B cell (primary cell): ENCODE measurements at regions not wholly inside any gene's neighbourhood (a gene's known extent, or its start where the extent isn't known, plus 50 kb on each side); places are given as distances from the start of the nearest gene placed in this dataset.

ENCODE experiments used
- ATAC-seq: fragments of 200-7000 bp; cut with Tn5 transposase; one replicate; pipeline ENCODE4 v1.10.0; 2021; ENCODE audit warnings: low read depth, mild to moderate bottlenecking, moderate number of reproducible peaks, moderate library complexity
- CTCF ChIA-PET: fragments of 350-600 bp; sonication (Branson Sonifier 250); formaldehyde crosslinking; loops from one replicate; lab custom pipeline; 2021; ENCODE audit warnings: antibody characterized with exemption, inconsistent platforms; lab: Charles Lee
- POLR2A ChIA-PET: fragments of 350-600 bp; sonication (Branson Sonifier 250); formaldehyde crosslinking; loops from one replicate; lab custom pipeline; 2021; ENCODE audit warnings: antibody characterized with exemption; lab: Charles Lee
- DNase-seq: peaks from one replicate; pipeline ENCODE4 v3.0.0; 2013
- H2AFZ ChIP-seq: 2 replicates; pipeline ENCODE4 v1.6.1; 2012; ENCODE audit warnings: mild to moderate bottlenecking, low read depth, low read length; ENCODE audit not compliant: insufficient read depth, poor library complexity, severe bottlenecking
- H3K27ac ChIP-seq, 2 donors: 1 replicate in 1 of 2; 2 replicates in 1 of 2; pipeline ENCODE4 v1.5.1; 2012 to 2013; ENCODE audit warnings: low read length in 2 of 2, mild to moderate bottlenecking in 2 of 2, moderate library complexity in 1 of 2
- H3K27me3 ChIP-seq, 4 experiments: fragments of 200-600 bp in 1 of 4; sonication (generic) in 1 of 4; replicated peaks in 1 of 4; 1 replicate in 2 of 4; 2 replicates in 2 of 4; pipeline versions ENCODE4 v1.6.1 to v1.7.0; 2013 to 2016; ENCODE audit warnings: low read length in 3 of 4, mild to moderate bottlenecking in 2 of 4, mixed read lengths in 1 of 4, moderate library complexity in 1 of 4; ENCODE audit not compliant: insufficient read depth in 4 of 4, control insufficient read depth in 3 of 4; ENCODE audit errors: control extremely low read depth in 1 of 4
- H3K36me3 ChIP-seq, 2 experiments: replicated peaks in 1 of 2; 1 replicate in 1 of 2; 2 replicates in 1 of 2; pipeline versions ENCODE4 v1.6.1 to v1.7.1; 2013; ENCODE audit warnings: low read length in 1 of 2; ENCODE audit not compliant: insufficient read depth in 2 of 2, control insufficient read depth in 1 of 2; ENCODE audit errors: control extremely low read depth in 1 of 2, extremely low read depth in 1 of 2
- H3K4me1 ChIP-seq, 2 donors: fragments of 200-600 bp in 1 of 2; sonication (generic) in 1 of 2; 1 replicate in 1 of 2; 2 replicates in 1 of 2; pipeline versions ENCODE4 v1.5.1 to v1.6.1; 2013 to 2017; ENCODE audit warnings: low read length in 2 of 2; ENCODE audit not compliant: control insufficient read depth in 2 of 2, insufficient read depth in 2 of 2
- H3K4me2 ChIP-seq: replicated peaks from 2 replicates; pipeline ENCODE3; 2012; ENCODE audit warnings: mild to moderate bottlenecking, low read depth, low read length; ENCODE audit not compliant: poor library complexity, severe bottlenecking
- H3K4me3 ChIP-seq, 5 experiments: fragments of 200-600 bp in 1 of 5; sonication (generic) in 1 of 5; 1 replicate in 3 of 5; 2 replicates in 2 of 5; pipeline versions ENCODE4 v1.5.1 to v1.7.0; 2011 to 2016; ENCODE audit warnings: low read length in 4 of 5, mild to moderate bottlenecking in 4 of 5, low read depth in 2 of 5, control low read depth in 1 of 5, moderate library complexity in 1 of 5; ENCODE audit not compliant: insufficient read depth in 1 of 5; ENCODE audit errors: control extremely low read depth in 1 of 5, extremely low read depth in 1 of 5
- H3K79me2 ChIP-seq: fragments of 200-600 bp; sonication (generic); one replicate; pipeline ENCODE4 v1.6.0; 2016; ENCODE audit warnings: low read length; ENCODE audit not compliant: control insufficient read depth, insufficient read depth
- H3K9ac ChIP-seq: fragments of 200-600 bp; sonication (generic); 2 replicates; pipeline ENCODE4 v1.6.1; 2017; ENCODE audit warnings: mild to moderate bottlenecking, low read length, moderate library complexity
- H3K9me3 ChIP-seq, 3 donors: one replicate each; pipeline versions ENCODE4 v1.6.1 to v1.7.1; 2013; ENCODE audit warnings: low read length in 2 of 3; ENCODE audit not compliant: control insufficient read depth in 2 of 3, insufficient read depth in 1 of 3; ENCODE audit errors: control extremely low read depth in 1 of 3
- H4K20me1 ChIP-seq: 2 replicates; pipeline ENCODE4 v1.6.0; 2012; ENCODE audit warnings: mild to moderate bottlenecking, low read length; ENCODE audit not compliant: insufficient read depth, control insufficient read depth, poor library complexity, severe bottlenecking
- H3K27ac Mint-ChIP-seq: one replicate; pipeline ENCODE4 v1.8.0; 2021; ENCODE audit warnings: mixed read lengths
- H3K27me3 Mint-ChIP-seq: one replicate; pipeline ENCODE4 v1.8.0; 2021; ENCODE audit warnings: mixed read lengths
- H3K4me1 Mint-ChIP-seq: one replicate; pipeline ENCODE4 v1.8.0; 2021; ENCODE audit warnings: mixed read lengths
- H3K4me3 Mint-ChIP-seq: one replicate; pipeline ENCODE4 v1.8.0; 2021; ENCODE audit warnings: mixed read lengths
- H3K9me3 Mint-ChIP-seq: one replicate; pipeline ENCODE4 v1.8.0; 2022; ENCODE audit warnings: mixed read lengths; ENCODE audit not compliant: insufficient read depth
- CTCF ChIP-seq: fragments of 200-600 bp; IDR thresholded peaks from one replicate; pipeline ENCODE4 v1.8.0; 2022; ENCODE audit warnings: antibody characterized with exemption, mild to moderate bottlenecking
- EZH2 ChIP-seq: IDR thresholded peaks from 2 replicates; pipeline ENCODE4 v1.6.1; 2012; ENCODE audit warnings: borderline replicate concordance, low read depth, mild to moderate bottlenecking, moderate library complexity, low read length; ENCODE audit not compliant: insufficient read depth, poor library complexity, severe bottlenecking
- WGBS: methylation state at CpG from one replicate; pipeline ENCODE4 v1.1.5; 2013; ENCODE audit warnings: missing lambda C conversion rate; ENCODE audit not compliant: insufficient coverage; 5-methylcytosine and 5-hydroxymethylcytosine counted together
- intact Hi-C: fragments of 100-400 bp; cut with micrococcal nuclease; formaldehyde crosslinking; loops from one replicate; pipeline ENCODE4 v1.10.0; 2022

DNA sequence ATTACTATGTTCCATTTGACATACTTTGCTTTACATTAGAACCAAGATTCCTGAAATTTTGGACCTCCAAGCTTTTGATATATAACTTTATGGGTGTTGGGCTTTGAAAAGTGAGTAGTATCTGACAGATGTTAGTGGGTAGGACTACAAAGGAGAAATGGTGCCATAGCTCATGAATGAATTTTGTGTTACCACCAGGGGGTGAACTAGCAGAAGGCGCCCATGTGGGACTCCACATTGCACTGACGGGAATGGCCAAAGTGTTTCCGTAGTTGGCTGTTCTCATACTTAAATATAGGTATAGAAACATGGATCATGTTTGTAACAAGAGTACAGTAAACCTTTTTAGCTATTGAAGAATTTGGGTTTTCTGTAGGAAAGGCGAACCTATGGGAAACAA, 337.5 kb downstream of the FLRT2 start:
- Histone ChIP-seq H3K4me1 (no peaks in the 10 kb centered on the region), H3K36me3 (no peaks in the 10 kb centered on the region), H3K9ac (no peak overlapping the region), H3K27ac (no peak overlapping the region), H2AFZ (no peak overlapping the region), H3K9me3 (peaks cover 0 to 1% (median 0%) of the 10 kb centered on the region in 3 donors), H3K4me3 (no peak overlapping the region), H3K27me3 (no peaks in the 10 kb centered on the region), H4K20me1 (no peaks in the 10 kb centered on the region), H3K4me2 (no peak overlapping the region), H3K79me2 (no peaks in the 10 kb centered on the region)
- H3K4me3 Mint-ChIP-seq, result no peak overlapping the region
- H3K27ac Mint-ChIP-seq, result no peak overlapping the region
- ATAC-seq, result no peak
- ChIA-PET POLR2A (no interaction called here), CTCF (no interaction called here)
- DNase-seq, result no peak
- no peak for TF ChIP-seq EZH2
- TF ChIP-seq CTCF, result no peak
- H3K4me1 Mint-ChIP-seq, result no peaks in the 10 kb centered on the region
- 90% methylated on average over 2 of the region's 4 CpGs for WGBS
- no peaks in the 10 kb centered on the region for H3K9me3 Mint-ChIP-seq
- H3K27me3 Mint-ChIP-seq, result no peaks in the 10 kb centered on the region
- intact Hi-C loops, result no loop called here

- Mint-ChIP-seq H3K4me3 (no peak overlapping the region), H3K27me3 (no peaks in the 10 kb centered on the region), H3K27ac (no peak overlapping the region), H3K9me3 (no peaks in the 10 kb centered on the region), H3K4me1 (no peaks in the 10 kb centered on the region)
- no peak overlapping the region for H3K9ac ChIP-seq
- peaks cover 0 to 1% (median 0%) of the 10 kb centered on the region in 3 donors for H3K9me3 ChIP-seq
- ChIA-PET CTCF (no interaction called here), POLR2A (no interaction called here)
- H3K79me2 ChIP-seq, result no peaks in the 10 kb centered on the region
- intact Hi-C loops, result no loop called here
- no peak overlapping the region for H3K4me2 ChIP-seq
- no CpG with 5 or more reads among the region's 3 CpGs for WGBS
- H3K4me1 ChIP-seq, result no peaks in the 10 kb centered on the region
- H2AFZ ChIP-seq, result no peak overlapping the region
- H3K27me3 ChIP-seq, result no peaks in the 10 kb centered on the region
- H3K4me3 ChIP-seq, result no peak overlapping the region
- ATAC-seq (no peak), DNase-seq (no peak)
- no peak for TF ChIP-seq EZH2
- no peak overlapping the region for H3K27ac ChIP-seq
- no peaks in the 10 kb centered on the region for H3K36me3 ChIP-seq
- H4K20me1 ChIP-seq, result no peaks in the 10 kb centered on the region
These were observed 335.8 kb downstream of the FLRT2 start for GRCh38 chr14:85865701-85866100.
